Non-pigmented ciliary epithelial cell (primary cell): ENCODE measurements at regions not wholly inside any gene's neighbourhood (a gene's known extent, or its start where the extent isn't known, plus 50 kb on each side); places are given as distances from the start of the nearest gene placed in this dataset.
"Not testable (repeated sequence)": the region's sequence is repeated elsewhere in the genome, so short reads cannot be mapped to it uniquely, and the experiment has no call there.

Experiments used
- DNase-seq: peaks from one replicate; pipeline ENCODE4 v3.0.0-alpha.2; 2010; ENCODE audit warnings: low read depth

GRCh38 chr6:153984811-153985210, 54.2 kb upstream of the OPRM1 start:
- no peak for DNase-seq

DNA sequence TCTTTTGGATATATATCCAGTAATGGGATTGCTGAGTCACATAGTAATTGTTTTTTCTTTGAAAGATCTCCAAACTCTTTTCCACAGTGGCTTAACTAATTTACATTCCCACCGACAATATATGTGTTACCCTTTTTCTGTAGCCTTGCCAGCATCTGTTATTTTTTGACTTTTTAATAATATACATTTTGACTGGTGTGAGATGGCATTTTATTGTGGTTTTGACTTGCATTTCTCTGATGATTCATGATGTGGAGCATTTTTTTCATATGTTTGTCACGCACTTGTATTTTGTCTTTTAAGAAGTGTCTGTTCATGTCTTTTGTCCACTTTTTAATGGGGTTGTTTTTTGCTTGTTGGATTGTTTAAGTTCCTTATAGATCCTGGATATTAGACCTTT, 58.9 kb upstream of the OPRM1 start:
- DNase-seq: no peak

DNA sequence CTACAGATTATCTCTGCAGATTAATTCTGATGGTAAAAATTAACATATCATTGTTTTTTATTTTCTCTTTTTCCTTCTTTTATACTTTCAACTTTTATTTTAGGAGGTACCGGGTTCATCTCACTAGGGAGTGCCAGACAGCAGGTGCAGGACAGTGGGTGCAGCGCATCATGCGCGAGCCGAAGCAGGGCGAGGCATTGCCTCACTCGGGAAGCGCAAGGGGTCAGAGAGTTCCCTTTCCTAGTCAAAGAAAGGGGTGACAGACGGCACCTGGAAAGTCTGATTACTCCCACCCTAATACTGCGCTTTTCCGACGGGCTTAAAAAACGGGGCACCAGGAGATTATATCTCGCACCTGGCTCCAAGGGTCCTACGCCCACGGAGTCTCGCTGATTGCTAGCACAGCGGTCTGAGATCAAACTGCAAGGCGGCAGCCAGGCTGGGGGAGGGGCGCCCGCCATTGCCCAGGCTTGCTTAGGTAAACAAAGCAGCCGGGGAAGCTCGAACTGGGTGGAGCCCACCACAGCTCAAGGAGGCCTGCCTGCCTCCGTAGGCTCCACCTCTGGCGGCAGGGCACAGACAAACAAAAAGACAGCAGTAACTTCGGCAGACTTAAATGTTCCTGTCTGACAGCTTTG, 60.0 kb upstream of the OPRM1 start:
- DNase-seq: not testable (repeated sequence)

DNA sequence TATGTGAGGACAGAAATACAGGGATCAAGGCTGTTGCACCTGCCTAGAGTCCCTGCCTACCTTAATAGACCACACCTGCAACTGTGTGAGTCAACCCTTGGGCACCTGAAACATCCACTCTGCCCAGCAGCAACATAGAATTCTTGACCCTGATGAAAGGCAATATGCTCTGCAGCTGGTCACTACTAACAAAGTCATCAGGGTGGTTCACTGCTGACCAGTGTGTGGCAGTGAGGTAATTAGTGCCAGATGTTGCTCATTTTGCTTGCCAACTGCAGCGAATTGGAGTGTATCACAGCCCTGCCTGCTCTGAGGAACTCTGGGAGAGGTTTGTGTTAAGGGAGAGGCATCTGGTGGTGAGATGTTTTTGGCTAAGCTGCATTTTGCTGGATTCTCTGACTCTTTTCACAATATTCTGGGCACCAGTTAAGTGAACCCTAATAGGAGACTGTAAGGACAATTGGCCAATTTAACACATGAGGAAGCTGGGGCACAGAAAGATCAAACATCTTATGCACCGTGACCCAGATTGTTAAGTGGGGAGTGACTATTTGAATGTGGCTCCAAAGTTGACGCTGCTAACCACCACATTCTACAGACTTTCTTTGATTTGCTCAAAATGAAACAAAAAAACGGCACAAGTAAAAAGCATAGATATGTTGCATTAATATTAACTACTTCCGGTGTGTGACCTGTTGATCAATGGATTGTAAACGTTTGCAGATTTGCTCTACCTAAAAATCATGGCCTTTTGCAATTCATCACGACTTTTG, 61.9 kb upstream of the OPRM1 start:
- no peak for DNase-seq

DNA sequence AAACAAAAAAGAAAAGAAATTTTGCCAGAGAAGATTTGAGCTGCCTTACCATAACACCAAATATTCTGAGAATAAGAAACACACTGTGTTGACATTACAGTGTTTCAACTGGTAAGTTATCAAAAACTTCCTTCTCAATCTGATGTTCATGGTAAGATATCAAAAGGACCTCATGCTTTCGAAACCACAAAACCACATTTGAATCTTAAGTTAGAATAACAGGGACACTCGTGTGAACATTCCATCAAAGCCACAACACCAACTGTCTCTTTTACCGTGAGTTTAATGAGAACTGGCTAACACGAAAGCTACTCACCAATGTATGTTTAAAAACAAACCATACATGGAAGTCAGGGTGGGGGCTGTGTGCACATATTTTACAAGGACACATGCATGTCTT, 73.0 kb upstream of the OPRM1 start:
- DNase-seq: peak; percentile 37

GRCh38 chr6:153963352-153963751, 75.7 kb upstream of the OPRM1 start:
- no peak for DNase-seq

GRCh38 chr6:153962555-153962954, 76.5 kb upstream of the OPRM1 start:
- DNase-seq: no peak

DNA sequence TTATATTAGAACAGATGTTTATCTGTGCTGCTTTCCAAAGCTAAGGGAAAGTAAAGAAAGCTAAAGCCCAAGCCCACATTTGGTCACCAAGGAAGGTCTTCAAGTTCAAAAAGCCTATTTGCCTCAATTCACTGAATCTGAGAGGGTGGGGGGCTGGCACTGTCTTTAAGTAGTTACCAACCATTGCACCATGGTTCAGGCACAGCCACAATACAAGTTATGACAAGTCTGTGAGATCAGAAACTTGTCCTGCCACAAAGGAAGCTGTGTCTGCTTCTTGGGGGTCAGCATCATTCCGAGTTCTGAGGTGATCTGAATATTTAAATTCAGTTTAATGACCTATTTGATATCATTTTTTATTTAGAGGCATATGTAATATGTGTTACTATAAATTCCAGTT, 78.3 kb upstream of the OPRM1 start:
- DNase-seq: no peak

DNA sequence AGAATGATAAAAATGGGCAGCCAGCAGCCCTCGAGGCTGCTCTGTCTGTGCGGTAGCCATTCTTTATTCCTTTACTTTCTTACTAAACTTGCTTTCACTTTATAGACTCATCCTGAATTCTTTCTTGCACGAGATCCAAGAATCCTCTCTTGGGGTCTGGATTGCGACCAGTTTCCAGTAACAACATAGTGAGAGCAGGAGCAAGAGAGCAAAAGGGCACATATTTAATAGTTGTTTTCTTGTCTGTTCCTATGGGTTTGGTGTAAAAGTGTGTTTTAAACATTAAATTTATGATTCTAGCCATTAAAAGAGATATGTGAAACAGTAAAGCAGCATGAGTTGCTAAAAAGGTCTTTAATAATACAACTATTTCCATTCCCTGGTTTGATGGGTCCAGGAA, 78.8 kb upstream of the OPRM1 start:
- no peak for DNase-seq

DNA sequence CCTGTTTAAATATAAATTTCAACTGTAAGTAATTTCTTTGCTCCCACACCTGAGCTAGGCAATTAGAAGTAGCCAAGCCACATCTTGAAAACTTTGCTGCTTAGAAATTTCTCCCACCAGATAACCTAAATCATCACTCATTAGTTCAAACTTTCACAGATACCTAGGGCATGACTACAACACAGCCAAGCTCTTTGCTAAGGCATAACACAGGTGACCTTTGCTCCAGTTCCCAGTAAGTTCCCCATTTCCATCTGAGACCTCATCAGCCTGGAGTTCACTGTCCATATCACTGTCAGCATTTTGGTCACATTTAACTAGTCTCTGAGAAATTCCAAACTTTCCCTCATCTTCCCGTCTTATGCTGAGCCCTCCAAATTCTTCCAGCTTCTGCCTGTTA, 79.8 kb upstream of the OPRM1 start:
- no peak for DNase-seq

DNA sequence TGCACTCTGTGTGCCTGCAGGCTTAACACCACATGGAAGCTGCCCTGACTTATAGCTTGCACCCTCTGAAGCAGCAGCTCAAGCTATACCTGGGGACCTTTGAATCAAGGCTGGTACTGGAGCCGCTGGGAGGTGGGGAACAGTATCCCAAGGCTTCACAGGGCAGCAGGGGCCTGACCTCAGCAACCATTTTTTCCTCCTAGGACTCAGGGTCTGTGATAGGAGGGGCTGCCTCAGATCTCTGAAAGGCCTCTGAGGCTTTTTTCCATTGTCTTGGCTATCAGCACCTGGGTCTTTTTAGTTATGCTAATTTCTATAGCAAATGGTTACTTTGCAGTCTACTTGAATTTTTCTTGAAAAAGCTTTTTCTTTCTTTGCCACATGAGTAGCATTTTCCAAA, 80.2 kb upstream of the OPRM1 start:
- DNase-seq: no peak

- no peak for DNase-seq
These were observed 81.6 kb upstream of the OPRM1 start for GRCh38 chr6:153957394-153957793.

- peak; percentile 10 for DNase-seq
These were observed 82.2 kb upstream of the OPRM1 start for GRCh38 chr6:153956808-153957207.

- DNase-seq: no peak
These were observed 89.4 kb upstream of the OPRM1 start for GRCh38 chr6:153949616-153950015.

GRCh38 chr6:153947808-153948447, 91.1 kb upstream of the OPRM1 start:
- no peak for DNase-seq

GRCh38 chr6:153944201-153944600, 94.8 kb upstream of the OPRM1 start:
- no peak for DNase-seq

DNA sequence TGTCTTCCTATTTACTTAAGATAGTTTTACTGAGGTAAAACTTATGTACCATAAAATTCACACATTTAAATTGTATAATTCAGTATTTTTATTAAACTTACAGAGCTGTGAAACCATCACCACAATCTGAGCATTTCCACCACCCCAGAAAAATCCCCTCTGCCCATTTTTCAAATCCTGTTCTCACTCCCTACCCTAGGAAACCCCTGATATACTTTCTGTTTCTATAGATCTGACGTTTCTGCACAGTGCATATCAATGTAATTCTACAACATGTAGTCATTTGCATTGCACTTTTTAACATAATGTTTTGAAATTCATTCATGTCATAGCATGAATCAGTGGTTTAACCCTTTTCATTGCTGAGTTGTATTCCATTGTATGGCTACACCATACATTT, 96.7 kb upstream of the OPRM1 start:
- DNase-seq: no peak

- DNase-seq: no peak
These were observed 97.3 kb upstream of the OPRM1 start for GRCh38 chr6:153941768-153942167.

DNA sequence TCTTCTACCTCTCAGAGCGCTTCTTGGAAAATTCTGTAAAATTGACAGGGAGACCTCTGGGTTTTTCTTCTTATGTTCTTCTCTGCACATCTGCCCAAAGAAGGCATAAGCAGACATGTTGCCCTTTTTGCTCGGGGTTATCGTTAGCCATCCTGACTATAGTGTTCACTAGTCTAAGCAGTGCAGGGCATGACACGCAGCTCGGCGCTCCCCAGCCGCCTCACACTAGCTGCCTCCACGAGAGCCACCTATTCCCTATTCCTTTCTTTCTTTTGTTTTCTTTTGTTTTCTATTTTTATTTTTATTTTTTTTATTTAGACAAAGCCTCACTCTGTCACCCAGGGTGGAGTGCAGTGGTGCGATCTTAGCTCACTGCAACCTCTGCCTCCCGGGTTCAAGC, 100.2 kb upstream of the OPRM1 start:
- DNase-seq: no peak

GRCh38 chr6:153931431-153931830, 107.6 kb upstream of the OPRM1 start:
- no peak for DNase-seq

GRCh38 chr6:153927867-153928266, 111.2 kb upstream of the OPRM1 start:
- no peak for DNase-seq

- DNase-seq: no peak
These were observed 140.5 kb upstream of the OPRM1 start for GRCh38 chr6:153898360-153899059.

- DNase-seq: no peak
These were observed 156.6 kb upstream of the OPRM1 start for GRCh38 chr6:153882411-153882810.
